Astrocyte (in vitro differentiated cells and primary cell): ENCODE measurements at regions not wholly inside any gene's neighbourhood (a gene's known extent, or its start where the extent isn't known, plus 50 kb on each side); places are given as distances from the start of the nearest gene placed in this dataset.

Experiments
- EZH2 ChIP-seq: IDR thresholded peaks from 2 replicates; pipeline ENCODE4 v1.6.1; 2012; ENCODE audit warnings: mild to moderate bottlenecking, low read length, inconsistent platforms; ENCODE audit not compliant: insufficient read depth
- TF ChIP-seq, protein P1 (sequence below): IDR thresholded peaks from 2 replicates; pipeline ENCODE4 v1.5.1; 2011; ENCODE audit warnings: low read depth, mild to moderate bottlenecking, inconsistent platforms, low read length, moderate library complexity; ENCODE audit not compliant: insufficient read depth

DNA sequence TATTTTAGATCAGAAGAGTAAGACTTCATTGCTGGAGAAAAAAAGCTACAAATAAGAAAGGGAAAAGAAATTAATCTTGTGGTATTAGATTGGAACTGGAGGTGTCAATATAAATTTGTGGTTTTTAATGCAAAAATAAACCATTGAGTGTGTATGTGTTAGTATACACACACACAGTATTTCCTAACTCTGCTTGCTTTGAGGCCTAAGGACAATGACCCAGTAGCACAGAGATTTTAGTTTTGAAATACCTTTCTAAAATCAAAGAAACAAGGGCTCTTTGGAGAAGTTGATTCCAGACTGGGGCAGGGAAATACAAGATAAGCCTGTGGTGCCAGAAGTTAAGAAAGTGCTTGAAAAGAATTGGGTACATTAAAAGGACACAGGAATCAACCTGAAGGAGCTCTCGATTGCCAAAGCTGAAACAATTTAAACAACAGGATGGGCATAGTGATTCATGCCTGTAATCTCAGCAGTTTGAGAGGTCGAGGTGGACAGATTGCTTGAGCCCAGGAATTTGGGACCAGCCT is 84.6 kb upstream of the DTNBP1 start:
- TF ChIP-seq, protein P1, sequence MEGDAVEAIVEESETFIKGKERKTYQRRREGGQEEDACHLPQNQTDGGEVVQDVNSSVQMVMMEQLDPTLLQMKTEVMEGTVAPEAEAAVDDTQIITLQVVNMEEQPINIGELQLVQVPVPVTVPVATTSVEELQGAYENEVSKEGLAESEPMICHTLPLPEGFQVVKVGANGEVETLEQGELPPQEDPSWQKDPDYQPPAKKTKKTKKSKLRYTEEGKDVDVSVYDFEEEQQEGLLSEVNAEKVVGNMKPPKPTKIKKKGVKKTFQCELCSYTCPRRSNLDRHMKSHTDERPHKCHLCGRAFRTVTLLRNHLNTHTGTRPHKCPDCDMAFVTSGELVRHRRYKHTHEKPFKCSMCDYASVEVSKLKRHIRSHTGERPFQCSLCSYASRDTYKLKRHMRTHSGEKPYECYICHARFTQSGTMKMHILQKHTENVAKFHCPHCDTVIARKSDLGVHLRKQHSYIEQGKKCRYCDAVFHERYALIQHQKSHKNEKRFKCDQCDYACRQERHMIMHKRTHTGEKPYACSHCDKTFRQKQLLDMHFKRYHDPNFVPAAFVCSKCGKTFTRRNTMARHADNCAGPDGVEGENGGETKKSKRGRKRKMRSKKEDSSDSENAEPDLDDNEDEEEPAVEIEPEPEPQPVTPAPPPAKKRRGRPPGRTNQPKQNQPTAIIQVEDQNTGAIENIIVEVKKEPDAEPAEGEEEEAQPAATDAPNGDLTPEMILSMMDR, result no peak
- no peak for TF ChIP-seq EZH2
